ENCODE measurements at regions not wholly inside any gene's neighbourhood (a gene's known extent, or its start where the extent isn't known, plus 50 kb on each side); places are given as distances from the start of the nearest gene placed in this dataset.
"Not testable (repeated sequence)": the region's sequence is repeated elsewhere in the genome, so short reads cannot be mapped to it uniquely, and the experiment has no call there.

- DNase-seq (ENCODE audit: low spot score), result no peak
Observed at GRCh38 chr13:76829572-76830327, 56.5 kb downstream of the KCTD12 start.

- DNase-seq (ENCODE audit: low spot score), result peak; percentile 37
Observed at GRCh38 chr13:76828316-76828741, 57.9 kb downstream of the KCTD12 start.

- no peak for DNase-seq (ENCODE audit: low spot score)
Observed at GRCh38 chr13:76826527-76826926, 59.7 kb downstream of the KCTD12 start.

- no peak for DNase-seq (ENCODE audit: low spot score)
Observed at GRCh38 chr13:76825430-76825829, 60.8 kb downstream of the KCTD12 start.

- DNase-seq (ENCODE audit: low spot score), result no peak
Observed at GRCh38 chr13:76823969-76824368, 62.2 kb downstream of the KCTD12 start.

- DNase-seq (ENCODE audit: low spot score), result peak; percentile 76
Observed at GRCh38 chr13:76822698-76823267, 63.4 kb downstream of the KCTD12 start.

GRCh38 chr13:76821222-76821621 lies 65.0 kb downstream of the KCTD12 start:
- not testable (repeated sequence) for DNase-seq (ENCODE audit: low spot score)

- peak; percentile 84 for DNase-seq (ENCODE audit: low spot score)
Observed at GRCh38 chr13:76820759-76821158, 65.4 kb downstream of the KCTD12 start.

- DNase-seq (ENCODE audit: low spot score), result no peak
Observed at GRCh38 chr13:76816394-76816793, 69.8 kb downstream of the KCTD12 start.

- DNase-seq (ENCODE audit: low spot score), result no peak
Observed at GRCh38 chr13:76815344-76815743, 70.9 kb downstream of the KCTD12 start.

GRCh38 chr13:76813891-76814290 lies 72.3 kb downstream of the KCTD12 start:
- DNase-seq (ENCODE audit: low spot score), result no peak

- peak; percentile 51 for DNase-seq (ENCODE audit: low spot score)
Observed at GRCh38 chr13:76813000-76813691, 73.1 kb downstream of the KCTD12 start.

- peak; percentile 77 for DNase-seq (ENCODE audit: low spot score)
Observed at GRCh38 chr13:76812206-76812897, 73.9 kb downstream of the KCTD12 start.

- no peak for DNase-seq (ENCODE audit: low spot score)
Observed at GRCh38 chr13:76809389-76809788, 76.8 kb downstream of the KCTD12 start.

GRCh38 chr13:76808927-76809326 lies 77.3 kb downstream of the KCTD12 start:
- no peak for DNase-seq (ENCODE audit: low spot score)

- no peak for DNase-seq (ENCODE audit: low spot score)
Observed at GRCh38 chr13:76804801-76805200, 81.4 kb downstream of the KCTD12 start.

GRCh38 chr13:76803831-76804230 lies 82.4 kb downstream of the KCTD12 start:
- DNase-seq (ENCODE audit: low spot score), result no peak

GRCh38 chr13:76800943-76801342 lies 85.3 kb downstream of the KCTD12 start:
- no peak for DNase-seq (ENCODE audit: low spot score)

- DNase-seq (ENCODE audit: low spot score), result no peak
Observed at GRCh38 chr13:76799696-76800095, 86.5 kb downstream of the KCTD12 start.

GRCh38 chr13:76798037-76798436 lies 88.2 kb downstream of the KCTD12 start:
- no peak for DNase-seq (ENCODE audit: low spot score)

- no peak for DNase-seq (ENCODE audit: low spot score)
Observed at GRCh38 chr13:76797361-76797760, 88.8 kb downstream of the KCTD12 start.

- DNase-seq (ENCODE audit: low spot score), result no peak
Observed at GRCh38 chr13:76796851-76797250, 89.4 kb downstream of the KCTD12 start.

Measured in AG08395 (cell line).